NCI-H1436 treated with DMSO at 0.1 percent for 48 hours (cell line): ENCODE measurements at regions not wholly inside any gene's neighbourhood (a gene's known extent, or its start where the extent isn't known, plus 50 kb on each side); places are given as distances from the start of the nearest gene placed in this dataset.

Experiments
- DNase-seq: peaks from one replicate; lab custom pipeline; 2025; lab: John Stamatoyannopoulos, UW

- no peak for DNase-seq
Observed at GRCh38 chr13:105139048-105139379, 1396.4 kb downstream of the EFNB2 start.

GRCh38 chr13:105135852-105136615 is 1399.4 kb downstream of the EFNB2 start:
- no peak for DNase-seq

GRCh38 chr13:105127732-105128131 is 1407.7 kb downstream of the EFNB2 start:
- no peak for DNase-seq

DNA sequence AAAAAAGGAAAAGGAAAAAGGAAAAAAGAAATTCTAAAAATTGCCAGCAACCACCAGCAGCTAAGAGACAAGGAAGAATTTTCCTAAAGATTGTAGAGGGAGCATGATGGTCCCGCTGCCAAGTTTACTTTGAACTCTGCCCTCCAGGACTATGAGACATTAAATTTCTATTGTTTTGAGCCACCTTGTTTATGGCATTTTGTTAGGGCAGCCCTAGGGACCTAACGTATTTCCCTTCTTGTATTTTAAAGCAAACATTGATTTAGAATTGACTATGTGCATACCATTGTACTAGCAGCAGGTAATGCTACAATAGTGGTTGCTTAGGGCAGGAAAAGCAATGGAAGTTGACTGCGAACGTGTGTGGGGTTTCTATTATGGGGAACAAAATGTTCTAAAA is 1414.2 kb downstream of the EFNB2 start:
- DNase-seq: no peak

DNA sequence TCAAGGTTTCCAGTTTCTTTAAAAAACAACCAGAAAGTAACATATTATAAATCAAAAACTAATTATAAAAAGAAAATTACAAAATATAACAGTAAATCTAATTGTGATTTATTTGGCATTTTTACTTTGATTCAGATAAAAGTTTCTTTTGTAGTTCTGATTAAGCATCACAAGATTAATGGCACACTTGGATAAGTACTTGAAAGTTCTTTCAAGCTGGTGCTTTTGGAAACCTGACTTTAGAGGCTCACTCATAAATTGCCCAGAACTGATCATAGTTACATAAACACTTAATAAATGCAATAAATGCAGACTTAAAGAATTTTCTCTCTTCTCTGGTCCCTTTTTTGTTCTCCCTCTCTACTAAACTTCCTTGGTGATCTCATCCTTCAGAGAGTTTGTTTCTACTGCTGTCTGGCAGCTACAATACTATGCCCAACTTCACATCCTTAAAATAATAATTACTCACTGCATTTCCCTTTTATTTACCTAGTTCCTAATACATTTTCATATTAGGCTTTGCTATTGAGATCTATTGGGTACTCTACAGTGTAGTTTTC is 1417.0 kb downstream of the EFNB2 start:
- DNase-seq: no peak

- no peak for DNase-seq
Observed at GRCh38 chr13:105116966-105117365, 1418.5 kb downstream of the EFNB2 start.

DNA sequence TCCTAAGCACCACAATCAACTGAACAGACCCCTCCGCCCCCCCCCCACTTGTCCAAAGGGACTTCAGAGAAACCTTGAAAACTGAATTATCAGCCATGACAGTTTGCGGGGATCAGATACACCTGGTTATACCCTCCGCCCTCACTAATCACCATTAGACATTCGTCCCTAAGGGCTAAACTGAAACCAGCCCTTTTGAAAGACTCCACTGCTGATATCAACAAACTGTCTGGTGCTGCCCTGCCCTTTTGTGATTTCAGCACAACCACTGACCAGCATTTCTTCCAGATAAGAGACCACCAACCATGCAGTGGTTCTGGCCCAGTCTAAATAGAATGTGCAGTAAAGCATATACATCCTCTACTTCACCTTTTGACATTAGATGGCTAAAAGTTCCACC is 1422.9 kb downstream of the EFNB2 start:
- DNase-seq: no peak

GRCh38 chr13:105107781-105108180 is 1427.7 kb downstream of the EFNB2 start:
- no peak for DNase-seq

- no peak for DNase-seq
Observed at GRCh38 chr13:105105471-105105870, 1430.0 kb downstream of the EFNB2 start.

- no peak for DNase-seq
Observed at GRCh38 chr13:105097521-105097920, 1437.9 kb downstream of the EFNB2 start.

GRCh38 chr13:105089858-105090643 is 1445.4 kb downstream of the EFNB2 start:
- DNase-seq: no peak

- peak; percentile 22 for DNase-seq
Observed at GRCh38 chr13:105087945-105088344, 1447.5 kb downstream of the EFNB2 start.

DNA sequence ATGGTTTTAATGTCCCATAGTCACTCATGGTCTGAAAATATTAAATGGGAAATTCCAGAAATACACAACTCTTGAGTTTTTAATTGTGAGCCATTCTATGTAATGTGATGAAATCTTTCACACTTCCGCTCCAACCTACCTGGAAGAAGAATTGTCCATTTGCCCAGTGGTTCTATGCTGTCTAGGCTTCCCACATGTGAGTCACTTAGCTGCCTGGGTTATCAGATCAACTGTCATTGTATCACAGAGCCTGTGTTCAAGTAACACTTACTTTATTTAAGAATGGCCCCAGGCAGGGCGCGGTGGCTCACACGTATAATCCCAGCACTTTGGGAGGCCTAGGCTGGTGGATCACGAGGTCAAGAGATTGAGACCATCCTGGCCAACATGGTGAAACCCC is 1450.5 kb downstream of the EFNB2 start:
- no peak for DNase-seq

- DNase-seq: no peak
Observed at GRCh38 chr13:105083992-105084391, 1451.5 kb downstream of the EFNB2 start.

DNA sequence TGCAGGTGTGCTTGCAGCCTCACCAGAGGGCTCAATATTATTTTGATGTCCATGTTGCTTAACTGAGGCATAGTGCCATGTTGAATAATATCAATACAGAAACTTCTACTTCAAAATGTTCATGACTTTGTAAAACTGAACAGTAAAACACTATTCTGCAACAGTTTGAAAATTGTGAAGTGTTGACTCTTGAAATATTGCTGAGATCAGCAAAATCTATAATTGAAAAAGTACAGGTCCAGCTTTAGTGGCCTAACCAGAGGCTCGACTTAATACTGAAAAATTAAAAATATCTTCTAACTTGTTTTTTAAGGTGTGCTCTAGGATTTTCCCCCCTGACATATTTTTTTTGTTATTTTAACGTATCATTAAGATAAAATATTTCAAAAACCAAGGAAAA is 1460.7 kb downstream of the EFNB2 start:
- DNase-seq: no peak

DNA sequence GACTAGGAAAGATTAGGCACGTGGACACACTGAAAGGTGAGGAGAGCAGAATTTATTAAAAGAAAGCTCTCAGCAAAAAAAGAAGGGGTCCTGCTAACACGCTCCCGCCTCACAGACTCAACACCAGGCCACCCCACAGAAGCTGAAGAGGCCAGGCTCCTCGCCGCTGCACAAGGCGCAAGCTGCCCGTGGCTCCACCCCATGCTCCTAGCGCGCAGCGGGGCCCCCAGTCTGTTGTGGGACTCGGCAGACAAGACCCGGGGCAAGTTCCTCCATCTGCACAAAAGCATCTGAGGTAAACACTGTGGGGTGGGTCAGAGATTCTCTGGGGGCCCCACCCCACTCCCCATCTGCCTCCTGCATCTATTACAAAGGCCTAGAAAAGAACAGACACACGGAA is 1462.4 kb downstream of the EFNB2 start:
- DNase-seq: no peak

- no peak for DNase-seq
Observed at GRCh38 chr13:105070452-105070851, 1465.0 kb downstream of the EFNB2 start.

- DNase-seq: no peak
Observed at GRCh38 chr13:105069106-105069505, 1466.4 kb downstream of the EFNB2 start.

- no peak for DNase-seq
Observed at GRCh38 chr13:105063676-105064075, 1471.8 kb downstream of the EFNB2 start.

DNA sequence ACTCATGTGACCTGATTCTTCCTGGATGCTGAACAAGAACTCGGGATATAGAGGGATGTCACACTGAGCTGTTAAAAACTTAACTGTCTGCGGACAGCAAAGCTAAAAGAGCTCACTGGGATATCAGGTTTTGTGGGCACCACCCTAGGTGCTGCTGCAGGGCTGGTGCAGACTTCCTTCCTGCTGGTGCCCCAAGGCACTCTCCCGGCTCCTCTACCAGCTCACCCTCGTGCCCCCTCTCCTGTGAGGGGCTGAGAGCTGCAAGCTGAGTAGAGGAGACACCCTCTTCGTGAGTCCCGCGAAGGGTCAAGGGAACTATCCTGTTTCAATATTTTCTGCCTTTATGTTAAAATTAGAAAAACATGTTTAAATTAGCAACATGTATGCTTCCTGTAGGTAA is 1475.7 kb downstream of the EFNB2 start:
- DNase-seq: no peak

GRCh38 chr13:105058517-105058916 is 1476.9 kb downstream of the EFNB2 start:
- DNase-seq: no peak

DNA sequence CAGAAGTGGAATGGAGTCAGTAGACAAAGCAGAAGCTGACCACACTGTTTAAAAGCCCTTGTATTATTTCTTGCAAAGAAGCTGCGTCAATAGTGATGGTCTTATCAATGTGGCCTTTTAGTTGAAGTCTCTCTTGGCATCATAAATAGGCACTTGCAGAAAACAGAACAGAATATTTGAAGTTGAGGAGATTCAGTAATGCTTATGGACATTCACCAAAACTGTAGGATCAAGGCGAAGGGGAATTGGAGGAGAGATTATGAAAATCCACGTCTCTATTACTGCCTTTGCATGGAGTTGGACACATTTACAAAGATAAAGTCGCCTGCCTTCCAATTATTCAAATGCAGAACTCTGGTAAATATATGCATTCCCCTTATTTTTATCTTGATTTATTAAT is 1482.8 kb downstream of the EFNB2 start:
- DNase-seq: no peak

- DNase-seq: no peak
Observed at GRCh38 chr13:105050686-105051085, 1484.8 kb downstream of the EFNB2 start.
